Lower leg skin (tissue), 3 donors: ENCODE measurements at regions not wholly inside any gene's neighbourhood (a gene's known extent, or its start where the extent isn't known, plus 50 kb on each side); places are given as distances from the start of the nearest gene placed in this dataset.
"Not testable (repeated sequence)": the region's sequence is repeated elsewhere in the genome, so short reads cannot be mapped to it uniquely, and the experiment has no call there.

Experiments used
- POLR2A ChIP-seq, 2 donors: fragments of 450-650 bp; IDR thresholded peaks; one replicate each; pipeline ENCODE4 v1.6.1; 2016 to 2017; ENCODE audit warnings: antibody characterized with exemption in 2 of 2, mild to moderate bottlenecking in 1 of 2, moderate library complexity in 1 of 2
- TF ChIP-seq, protein P1 (sequence below), 3 donors: fragments of 450-650 bp; IDR thresholded peaks; one replicate each; pipeline ENCODE4 v1.5.1; 2016; ENCODE audit warnings: antibody characterized with exemption in 3 of 3, mild to moderate bottlenecking in 3 of 3, moderate library complexity in 2 of 3

DNA sequence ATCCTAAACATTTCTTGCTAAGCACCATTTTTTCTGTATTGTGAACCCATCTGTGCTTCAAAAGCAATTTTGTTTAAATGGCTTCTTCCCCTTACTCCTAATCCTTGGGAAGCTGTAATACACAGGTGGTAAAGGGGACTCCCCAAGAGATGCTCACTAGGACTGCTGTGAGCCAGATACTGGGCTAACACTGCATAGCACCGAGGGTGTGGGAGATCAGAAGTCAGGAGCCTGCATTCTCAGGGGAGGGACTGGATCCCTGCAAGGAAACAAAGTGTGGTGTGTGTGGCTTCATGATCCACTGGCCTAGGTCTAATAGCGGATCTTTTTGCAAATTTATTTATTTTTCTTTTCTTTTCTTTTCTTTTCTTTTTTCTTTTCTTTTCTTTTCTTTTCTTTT is 57.7 kb downstream of the RNU1-4 start:
- TF ChIP-seq, protein P1, sequence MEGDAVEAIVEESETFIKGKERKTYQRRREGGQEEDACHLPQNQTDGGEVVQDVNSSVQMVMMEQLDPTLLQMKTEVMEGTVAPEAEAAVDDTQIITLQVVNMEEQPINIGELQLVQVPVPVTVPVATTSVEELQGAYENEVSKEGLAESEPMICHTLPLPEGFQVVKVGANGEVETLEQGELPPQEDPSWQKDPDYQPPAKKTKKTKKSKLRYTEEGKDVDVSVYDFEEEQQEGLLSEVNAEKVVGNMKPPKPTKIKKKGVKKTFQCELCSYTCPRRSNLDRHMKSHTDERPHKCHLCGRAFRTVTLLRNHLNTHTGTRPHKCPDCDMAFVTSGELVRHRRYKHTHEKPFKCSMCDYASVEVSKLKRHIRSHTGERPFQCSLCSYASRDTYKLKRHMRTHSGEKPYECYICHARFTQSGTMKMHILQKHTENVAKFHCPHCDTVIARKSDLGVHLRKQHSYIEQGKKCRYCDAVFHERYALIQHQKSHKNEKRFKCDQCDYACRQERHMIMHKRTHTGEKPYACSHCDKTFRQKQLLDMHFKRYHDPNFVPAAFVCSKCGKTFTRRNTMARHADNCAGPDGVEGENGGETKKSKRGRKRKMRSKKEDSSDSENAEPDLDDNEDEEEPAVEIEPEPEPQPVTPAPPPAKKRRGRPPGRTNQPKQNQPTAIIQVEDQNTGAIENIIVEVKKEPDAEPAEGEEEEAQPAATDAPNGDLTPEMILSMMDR (IDR thresholded peaks at IDR 0.05), result not testable (repeated sequence)
- TF ChIP-seq POLR2A (IDR thresholded peaks at IDR 0.05), result not testable (repeated sequence)
